ENCODE measurements at regions not wholly inside any gene's neighbourhood (a gene's known extent, or its start where the extent isn't known, plus 50 kb on each side); places are given as distances from the start of the nearest gene placed in this dataset.

DNA sequence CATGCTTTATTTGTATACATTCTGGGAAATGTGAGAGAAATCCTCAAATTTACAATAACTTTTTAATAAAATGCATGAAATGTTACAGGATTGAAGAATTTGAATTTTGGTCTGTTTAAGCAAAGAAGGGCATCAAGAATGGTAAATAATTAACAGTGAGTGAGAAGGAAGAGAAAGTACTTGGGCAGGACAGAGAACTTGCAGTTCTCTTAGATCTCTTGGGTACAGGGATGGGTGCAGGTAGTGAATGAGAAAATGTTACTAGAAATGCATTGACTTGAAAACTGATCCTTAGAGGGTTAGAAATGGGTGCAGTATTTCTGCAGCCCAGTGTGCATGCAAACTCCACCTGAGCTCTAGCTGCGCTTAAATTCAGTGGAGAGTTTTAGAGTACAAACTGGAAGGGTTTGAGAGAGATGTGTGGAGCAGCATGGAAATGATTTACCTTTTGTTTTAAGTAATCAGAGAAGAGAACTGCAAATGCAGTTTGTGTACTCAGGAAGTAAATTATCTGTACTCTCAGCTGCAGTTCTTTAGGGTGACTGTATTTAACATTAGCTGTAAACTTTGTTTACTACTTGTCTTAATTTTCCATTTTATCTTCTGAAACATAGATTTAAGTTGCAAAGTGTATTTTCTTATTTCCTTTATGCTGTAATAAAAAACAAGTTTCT is 51.0 kb upstream of the RAB27B start:
- Histone ChIP-seq H3K9ac (replicated peaks in 1 of 4; ENCODE audit: extremely low read depth in 1 of 4, low read depth in 3 of 4, low read length in 3 of 4) (no peak overlapping the region), H4K91ac (replicated peaks; ENCODE audit: insufficient read length, low read length) (no peak overlapping the region), H3K4me1 (replicated peaks in 1 of 4; ENCODE audit: control insufficient read depth in 3 of 4, insufficient read depth in 4 of 4, low read length in 3 of 4) (no peaks in the 10 kb centered on the region), H3K27ac (ENCODE audit: low read depth, low read length) (no peak overlapping the region), H3K27me3 (replicated peaks in 1 of 4; ENCODE audit: control insufficient read depth in 3 of 4, extremely low read depth in 1 of 4, insufficient read depth in 3 of 4, low read length in 3 of 4) (no peaks in the 10 kb centered on the region), H2BK20ac (ENCODE audit: low read length) (no peak overlapping the region), H2BK15ac (ENCODE audit: low read length) (no peak overlapping the region), H2AFZ (ENCODE audit: low read length) (no peak overlapping the region), H4K8ac (ENCODE audit: extremely low read depth, insufficient read depth, low read length) (no peak overlapping the region), H3K4ac (replicated peaks; ENCODE audit: insufficient read length, low read depth, low read length) (no peak overlapping the region), H3K36me3 (ENCODE audit: control insufficient read depth in 2 of 4, insufficient read depth in 4 of 4, low read length in 3 of 4) (no peaks in the 10 kb centered on the region), H3K9me3 (ENCODE audit: insufficient read depth in 2 of 2, low read depth in 1 of 2, low read length in 1 of 2) (no peaks in the 10 kb centered on the region), H3K79me2 (ENCODE audit: control insufficient read depth in 1 of 2, insufficient read depth in 2 of 2, low read length in 2 of 2) (no peaks in the 10 kb centered on the region), H2BK12ac (ENCODE audit: low read depth, low read length) (no peak overlapping the region), H3K4me3 (ENCODE audit: extremely low read depth in 1 of 4, insufficient read depth in 2 of 4, low read depth in 3 of 4, low read length in 4 of 4) (no peak overlapping the region), H3K23ac (ENCODE audit: insufficient read length) (no peak overlapping the region), H3K18ac (ENCODE audit: extremely low read depth, low read length) (no peak overlapping the region), H3K4me2 (ENCODE audit: insufficient read depth in 1 of 2, low read depth in 2 of 2, low read length in 2 of 2) (no peak overlapping the region), H3K14ac (ENCODE audit: insufficient read length) (no peak overlapping the region), H3K79me1 (ENCODE audit: low read depth, low read length) (no peaks in the 10 kb centered on the region), H2BK5ac (ENCODE audit: low read depth, low read length) (no peak overlapping the region), H4K20me1 (replicated peaks in 1 of 2; ENCODE audit: control insufficient read depth in 1 of 2, insufficient read depth in 2 of 2, low read length in 2 of 2) (no peaks in the 10 kb centered on the region), H2AK5ac (ENCODE audit: low read depth, low read length) (no peak overlapping the region), H3K23me2 (ENCODE audit: low read depth, low read length) (no peaks in the 10 kb centered on the region), H4K5ac (ENCODE audit: insufficient read length, low read depth, low read length) (no peak overlapping the region), H2BK120ac (replicated peaks; ENCODE audit: low read depth, low read length) (no peak overlapping the region), H3K56ac (replicated peaks; ENCODE audit: insufficient read length, low read depth, low read length) (no peak overlapping the region)
- 96% methylated on average over 1 of the region's 1 CpG; no CpG with 5 or more reads in 1 of the 2 experiments for WGBS, 2 experiments (ENCODE audit: extremely low coverage in 1 of 2, insufficient coverage in 1 of 2, insufficient read length in 1 of 2, insufficient replicate concordance in 2 of 2, low coverage in 1 of 2, low lambda C conversion rate in 2 of 2, missing lambda C conversion rate in 1 of 2)
- ChIA-PET POLR2A (ENCODE audit: partially characterized antibody) (no interaction called here), CTCF (ENCODE audit: partially characterized antibody) (no interaction called here)
- no peak for FAIRE-seq
- DNase-seq (ENCODE audit: low read depth in 1 of 2, low spot score in 2 of 2): no peak
- TF ChIP-seq MAX (IDR thresholded peaks at IDR 0.05): no peak
- TF ChIP-seq, protein P1, sequence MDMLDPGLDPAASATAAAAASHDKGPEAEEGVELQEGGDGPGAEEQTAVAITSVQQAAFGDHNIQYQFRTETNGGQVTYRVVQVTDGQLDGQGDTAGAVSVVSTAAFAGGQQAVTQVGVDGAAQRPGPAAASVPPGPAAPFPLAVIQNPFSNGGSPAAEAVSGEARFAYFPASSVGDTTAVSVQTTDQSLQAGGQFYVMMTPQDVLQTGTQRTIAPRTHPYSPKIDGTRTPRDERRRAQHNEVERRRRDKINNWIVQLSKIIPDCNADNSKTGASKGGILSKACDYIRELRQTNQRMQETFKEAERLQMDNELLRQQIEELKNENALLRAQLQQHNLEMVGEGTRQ (IDR thresholded peaks at IDR 0.05; ENCODE audit: low read length): no peak

Measured in H1 (cell line).